Esophagus muscularis mucosa (tissue), 4 donors: ENCODE measurements at regions not wholly inside any gene's neighbourhood (a gene's known extent, or its start where the extent isn't known, plus 50 kb on each side); places are given as distances from the start of the nearest gene placed in this dataset.

ENCODE experiments used
- CTCF ChIP-seq, 3 experiments: fragments of 200-600 bp in 2 of 3; fragments of 450-650 bp in 1 of 3; sonication (generic) in 2 of 3; IDR thresholded peaks; one replicate each; pipeline ENCODE4 v1.5.1; 2017 to 2019; ENCODE audit warnings: antibody characterized with exemption in 3 of 3, mild to moderate bottlenecking in 2 of 3, moderate library complexity in 1 of 3
- EP300 ChIP-seq: sonication (generic); formaldehyde crosslinking; IDR thresholded peaks from one replicate; pipeline ENCODE4 v1.6.1; 2017; ENCODE audit warnings: antibody characterized with exemption
- POLR2A ChIP-seq: fragments of 450-650 bp; IDR thresholded peaks from one replicate; pipeline ENCODE4 v1.6.1; 2017; ENCODE audit warnings: antibody characterized with exemption, moderate library complexity, mild to moderate bottlenecking, low read depth
- POLR2AphosphoS5 ChIP-seq, 2 donors: sonication (generic); formaldehyde crosslinking; IDR thresholded peaks; one replicate each; pipeline ENCODE4 v1.6.1; 2017; ENCODE audit warnings: antibody characterized with exemption in 2 of 2

GRCh38 chr2:194166818-194167217, 1490.2 kb upstream of the SLC39A10 start:
- TF ChIP-seq POLR2A (no peak), CTCF (IDR thresholded peaks at IDR 0.05) (peak; percentile 15 to 43 (median 16)), EP300 (no peak), POLR2AphosphoS5 (IDR thresholded peaks at IDR 0.05) (no peak)
